H1 (cell line): ENCODE measurements at regions not wholly inside any gene's neighbourhood (a gene's known extent, or its start where the extent isn't known, plus 50 kb on each side); places are given as distances from the start of the nearest gene placed in this dataset.

Experiments
- CTCF ChIA-PET: fragments of 300-600 bp; sonication (Branson Sonifier 250); formaldehyde crosslinking; loops from one replicate; lab custom pipeline; 2021; ENCODE audit not compliant: partially characterized antibody; lab: Charles Lee
- POLR2A ChIA-PET: fragments of 300-600 bp; sonication (Branson Sonifier 250); formaldehyde crosslinking; loops from one replicate; lab custom pipeline; 2021; ENCODE audit warnings: inconsistent platforms; ENCODE audit not compliant: partially characterized antibody; lab: Charles Lee
- DNase-seq, 2 experiments: peaks; one replicate each; pipeline versions ENCODE4 v3.0.0 to v3.0.0-alpha.2; 2010 to 2022; ENCODE audit warnings: low spot score in 2 of 2, low read depth in 1 of 2, mixed read lengths in 1 of 2
- FAIRE-seq: peaks from 2 replicates; lab custom pipeline; 2011; peaks lifted over from hg19 to GRCh38; lab: Jason Lieb, UNC
- H2AFZ ChIP-seq: 2 replicates; pipeline ENCODE4 v1.8.1; 2012; ENCODE audit warnings: low read length, inconsistent platforms
- H2AK5ac ChIP-seq: 2 replicates; pipeline ENCODE4 v1.6.1; 2013; ENCODE audit warnings: low read depth, low read length
- H2BK120ac ChIP-seq: replicated peaks from 2 replicates; pipeline ENCODE3; 2013; ENCODE audit warnings: low read depth, low read length, inconsistent platforms
- H2BK12ac ChIP-seq: 2 replicates; pipeline ENCODE4 v1.6.1; 2013; ENCODE audit warnings: low read depth, low read length
- H2BK15ac ChIP-seq: 2 replicates; pipeline ENCODE4 v1.6.1; 2013; ENCODE audit warnings: low read length
- H2BK20ac ChIP-seq: 2 replicates; pipeline ENCODE4 v1.6.1; 2013; ENCODE audit warnings: low read length
- H2BK5ac ChIP-seq: 2 replicates; pipeline ENCODE4 v1.6.1; 2013; ENCODE audit warnings: low read depth, low read length
- H3K14ac ChIP-seq: 2 replicates; pipeline ENCODE4 v1.6.1; 2013; ENCODE audit warnings: inconsistent platforms; ENCODE audit not compliant: insufficient read length
- H3K18ac ChIP-seq: 2 replicates; pipeline ENCODE4 v1.6.1; 2013; ENCODE audit warnings: low read length; ENCODE audit errors: extremely low read depth
- H3K23ac ChIP-seq: 2 replicates; pipeline ENCODE4 v1.6.1; 2013; ENCODE audit warnings: inconsistent platforms; ENCODE audit not compliant: insufficient read length
- H3K23me2 ChIP-seq: 2 replicates; pipeline ENCODE4 v1.6.1; 2013; ENCODE audit warnings: low read depth, low read length
- H3K27ac ChIP-seq: 2 replicates; pipeline ENCODE4 v1.6.1; 2011; ENCODE audit warnings: low read depth, low read length, inconsistent platforms
- H3K27me3 ChIP-seq, 4 experiments: replicated peaks in 1 of 4; 1 replicate in 1 of 4; 2 replicates in 3 of 4; pipeline versions ENCODE4 v1.6.1 to v1.8.1; 2011 to 2013; ENCODE audit warnings: low read length in 3 of 4, mild to moderate bottlenecking in 3 of 4, inconsistent platforms in 2 of 4, mixed read lengths in 2 of 4, moderate library complexity in 1 of 4; ENCODE audit not compliant: control insufficient read depth in 3 of 4, insufficient read depth in 3 of 4; ENCODE audit errors: extremely low read depth in 1 of 4
- H3K36me3 ChIP-seq, 4 experiments: 2 replicates each; pipeline versions ENCODE4 v1.6.1 to v1.8.1; 2011 to 2013; ENCODE audit warnings: mild to moderate bottlenecking in 4 of 4, low read length in 3 of 4, moderate library complexity in 2 of 4, control low read depth in 1 of 4, inconsistent platforms in 1 of 4; ENCODE audit not compliant: insufficient read depth in 4 of 4, control insufficient read depth in 2 of 4
- H3K4ac ChIP-seq: replicated peaks from 2 replicates; pipeline ENCODE3; 2013; ENCODE audit warnings: low read length, low read depth, mixed read lengths, inconsistent platforms; ENCODE audit not compliant: insufficient read length
- H3K4me1 ChIP-seq, 4 experiments: replicated peaks in 1 of 4; 1 replicate in 1 of 4; 2 replicates in 3 of 4; pipeline versions ENCODE4 v1.6.1 to v1.8.1; 2011 to 2013; ENCODE audit warnings: low read length in 3 of 4, inconsistent platforms in 2 of 4, mixed read lengths in 1 of 4; ENCODE audit not compliant: insufficient read depth in 4 of 4, control insufficient read depth in 3 of 4
- H3K4me2 ChIP-seq, 2 experiments: 2 replicates each; pipeline versions ENCODE4 v1.6.1 to v1.8.1; 2011 to 2013; ENCODE audit warnings: low read depth in 2 of 2, low read length in 2 of 2, control low read depth in 1 of 2, inconsistent platforms in 1 of 2, mild to moderate bottlenecking in 1 of 2; ENCODE audit not compliant: insufficient read depth in 1 of 2
- H3K4me3 ChIP-seq, 4 experiments: fragments of 200-600, 300-600 bp in 1 of 4; sonication (generic), shearing (Covaris generic), sonication (Bioruptor Twin) in 1 of 4; 2 replicates each; pipeline versions ENCODE4 v1.5.1 to v1.8.1; 2011 to 2016; ENCODE audit warnings: low read length in 4 of 4, low read depth in 3 of 4, control low read depth in 2 of 4, inconsistent platforms in 2 of 4, mild to moderate bottlenecking in 2 of 4, mixed read lengths in 1 of 4, moderate library complexity in 1 of 4; ENCODE audit not compliant: insufficient read depth in 2 of 4; ENCODE audit errors: extremely low read depth in 1 of 4
- H3K56ac ChIP-seq: replicated peaks from 2 replicates; pipeline ENCODE3; 2013; ENCODE audit warnings: low read depth, mild to moderate bottlenecking, mixed read lengths, low read length, inconsistent platforms; ENCODE audit not compliant: insufficient read length
- H3K79me1 ChIP-seq: 2 replicates; pipeline ENCODE4 v1.6.1; 2013; ENCODE audit warnings: low read depth, low read length, control low read depth
- H3K79me2 ChIP-seq, 2 experiments: 2 replicates each; pipeline versions ENCODE4 v1.6.1 to v1.8.1; 2012 to 2013; ENCODE audit warnings: low read length in 2 of 2, mild to moderate bottlenecking in 2 of 2, inconsistent platforms in 1 of 2; ENCODE audit not compliant: insufficient read depth in 2 of 2, control insufficient read depth in 1 of 2
- H3K9ac ChIP-seq, 4 experiments: replicated peaks in 1 of 4; 1 replicate in 1 of 4; 2 replicates in 3 of 4; pipeline versions ENCODE4 v1.6.1 to v1.8.1; 2011 to 2013; ENCODE audit warnings: low read depth in 3 of 4, low read length in 3 of 4, control low read depth in 2 of 4, mild to moderate bottlenecking in 2 of 4, moderate library complexity in 2 of 4, inconsistent platforms in 1 of 4; ENCODE audit errors: extremely low read depth in 1 of 4
- H3K9me3 ChIP-seq, 2 experiments: 2 replicates each; pipeline versions ENCODE4 v1.6.1 to v1.8.1; 2012 to 2013; ENCODE audit warnings: mild to moderate bottlenecking in 2 of 2, moderate library complexity in 2 of 2, control low read depth in 1 of 2, inconsistent platforms in 1 of 2, low read depth in 1 of 2, low read length in 1 of 2, mixed read lengths in 1 of 2; ENCODE audit not compliant: insufficient read depth in 2 of 2
- H4K20me1 ChIP-seq, 2 experiments: replicated peaks in 1 of 2; 2 replicates each; pipeline versions ENCODE3 to v1.8.1; 2011 to 2013; ENCODE audit warnings: inconsistent platforms in 2 of 2, low read length in 2 of 2, mild to moderate bottlenecking in 1 of 2; ENCODE audit not compliant: insufficient read depth in 2 of 2, control insufficient read depth in 1 of 2
- H4K5ac ChIP-seq: 2 replicates; pipeline ENCODE4 v1.6.1; 2013; ENCODE audit warnings: low read length, low read depth, mixed read lengths, inconsistent platforms; ENCODE audit not compliant: insufficient read length
- H4K8ac ChIP-seq: 2 replicates; pipeline ENCODE4 v1.8.0; 2013; ENCODE audit warnings: mild to moderate bottlenecking, moderate library complexity, low read length, inconsistent platforms; ENCODE audit not compliant: insufficient read depth; ENCODE audit errors: extremely low read depth
- H4K91ac ChIP-seq: replicated peaks from 2 replicates; pipeline ENCODE3; 2013; ENCODE audit warnings: low read length, mixed read lengths, inconsistent platforms; ENCODE audit not compliant: insufficient read length
- CBX8 ChIP-seq: fragments of 300-800, 300-1000 bp; sonication (generic); IDR thresholded peaks from 2 replicates; pipeline ENCODE4 v1.7.1; 2016; ENCODE audit warnings: low read depth, low read length, borderline replicate concordance
- CEBPB ChIP-seq: IDR thresholded peaks from 2 replicates; pipeline ENCODE4 v1.6.1; 2012; ENCODE audit warnings: low read depth, low read length
- POU5F1 ChIP-seq: IDR thresholded peaks from 2 replicates; pipeline ENCODE4 v1.6.1; 2011; ENCODE audit warnings: low read depth, mild to moderate bottlenecking, low read length, moderate library complexity
- TEAD4 ChIP-seq: IDR thresholded peaks from 2 replicates; pipeline ENCODE4 v1.6.1; 2012; ENCODE audit warnings: low read depth, low read length, inconsistent platforms, mixed read lengths

GRCh38 chr14:82182646-82183045 lies 649.0 kb upstream of the SEL1L start:
- no peak overlapping the region for H2AFZ ChIP-seq
- H3K36me3 ChIP-seq, result no peaks in the 10 kb centered on the region
- H4K91ac ChIP-seq, result no peak overlapping the region
- no peak overlapping the region for H2AK5ac ChIP-seq
- H3K18ac ChIP-seq, result no peak overlapping the region
- no peaks in the 10 kb centered on the region for H3K4me1 ChIP-seq
- H3K23ac ChIP-seq, result no peak overlapping the region
- no peak overlapping the region for H3K4me2 ChIP-seq
- DNase-seq (no peak), FAIRE-seq (peak; percentile 60)
- H3K27me3 ChIP-seq, result no peaks in the 10 kb centered on the region
- H3K4me3 ChIP-seq, result no peak overlapping the region
- H4K5ac ChIP-seq, result no peak overlapping the region
- no peak overlapping the region for H3K56ac ChIP-seq
- H3K9me3 ChIP-seq, result no peaks in the 10 kb centered on the region
- H2BK15ac ChIP-seq, result no peak overlapping the region
- H3K27ac ChIP-seq, result no peak overlapping the region
- H2BK5ac ChIP-seq, result no peak overlapping the region
- no peaks in the 10 kb centered on the region for H3K79me2 ChIP-seq
- no peak overlapping the region for H2BK12ac ChIP-seq
- no peak overlapping the region for H2BK120ac ChIP-seq
- H2BK20ac ChIP-seq, result no peak overlapping the region
- H3K79me1 ChIP-seq, result no peaks in the 10 kb centered on the region
- no peaks in the 10 kb centered on the region for H4K20me1 ChIP-seq
- ChIA-PET POLR2A (interaction anchor here (1.2 kb wide), 1 partner anchor 121 kb away, joined by 3 read pairs; no protein-coding TSS in a partner anchor), CTCF (no interaction called here)
- H4K8ac ChIP-seq, result no peak overlapping the region
- H3K23me2 ChIP-seq, result no peaks in the 10 kb centered on the region
- TF ChIP-seq POU5F1 (no peak), CBX8 (no peak), CEBPB (peak; percentile 90), TEAD4 (peak; percentile 46; the same call in 1 of the 2 replicates)
- H3K4ac ChIP-seq, result no peak overlapping the region
- no peak overlapping the region for H3K9ac ChIP-seq
- H3K14ac ChIP-seq, result no peak overlapping the region
